ENCODE measurements at regions not wholly inside any gene's neighbourhood (a gene's known extent, or its start where the extent isn't known, plus 50 kb on each side); places are given as distances from the start of the nearest gene placed in this dataset.

- Histone ChIP-seq H3K9me2 (replicated peaks; ENCODE audit: insufficient read depth, low read length) (no peaks in the 10 kb centered on the region), H3K4me3 (ENCODE audit: low read length) (no peak overlapping the region), H3K27me3 (ENCODE audit: low read length) (no peaks in the 10 kb centered on the region), H4K20me1 (ENCODE audit: insufficient read depth, low read depth, low read length) (no peaks in the 10 kb centered on the region), H3K4me2 (ENCODE audit: low read depth, low read length, poor library complexity, severe bottlenecking) (no peak overlapping the region), H3K9me3 (ENCODE audit: low read length) (peaks cover 25% of the 10 kb centered on the region), H3K4me1 (ENCODE audit: low read length) (no peaks in the 10 kb centered on the region), H2AFZ (ENCODE audit: low read length) (no peak overlapping the region), H3K27ac (ENCODE audit: low read length) (no peak overlapping the region), H3K79me2 (ENCODE audit: low read length) (no peaks in the 10 kb centered on the region), H3K9ac (ENCODE audit: low read length) (no peak overlapping the region), H3K36me3 (ENCODE audit: insufficient read depth, low read length) (no peaks in the 10 kb centered on the region)
- DNase-seq: no peak
Measured at GRCh38 chr15:95401587-95401986, 928.9 kb upstream of the NR2F2 start.

- Histone ChIP-seq H3K4me1 (ENCODE audit: low read length) (no peaks in the 10 kb centered on the region), H3K4me2 (ENCODE audit: low read depth, low read length, poor library complexity, severe bottlenecking) (no peak overlapping the region), H3K9me3 (ENCODE audit: low read length) (peaks cover 33% of the 10 kb centered on the region)
Measured at GRCh38 chr15:95405447-95405846, 925.1 kb upstream of the NR2F2 start.

GRCh38 chr15:95407534-95407933, 923.0 kb upstream of the NR2F2 start:
- H3K27me3 ChIP-seq (ENCODE audit: low read length): no peaks in the 10 kb centered on the region
- no peaks in the 10 kb centered on the region for H4K20me1 ChIP-seq (ENCODE audit: insufficient read depth, low read depth, low read length)
- H3K27ac ChIP-seq (ENCODE audit: low read length): no peak overlapping the region
- H3K4me3 ChIP-seq (ENCODE audit: low read length): no peak overlapping the region
- H3K4me1 ChIP-seq (ENCODE audit: low read length): no peaks in the 10 kb centered on the region
- no peaks in the 10 kb centered on the region for H3K36me3 ChIP-seq (ENCODE audit: insufficient read depth, low read length)
- H2AFZ ChIP-seq (ENCODE audit: low read length): no peak overlapping the region
- DNase-seq: no peak
- no peak overlapping the region for H3K4me2 ChIP-seq (ENCODE audit: low read depth, low read length, poor library complexity, severe bottlenecking)
- no peak overlapping the region for H3K9ac ChIP-seq (ENCODE audit: low read length)
- no peaks in the 10 kb centered on the region for H3K79me2 ChIP-seq (ENCODE audit: low read length)
- peaks cover 28% of the 10 kb centered on the region for H3K9me3 ChIP-seq (ENCODE audit: low read length)
- H3K9me2 ChIP-seq (replicated peaks; ENCODE audit: insufficient read depth, low read length): no peaks in the 10 kb centered on the region

More at GRCh38 chr15:95405447-95405846, 925.1 kb upstream of the NR2F2 start:
- Histone ChIP-seq H3K27ac (ENCODE audit: low read length) (no peak overlapping the region), H3K9me2 (replicated peaks; ENCODE audit: insufficient read depth, low read length) (no peaks in the 10 kb centered on the region), H3K36me3 (ENCODE audit: insufficient read depth, low read length) (no peaks in the 10 kb centered on the region), H3K9ac (ENCODE audit: low read length) (no peak overlapping the region), H3K79me2 (ENCODE audit: low read length) (no peaks in the 10 kb centered on the region), H3K27me3 (ENCODE audit: low read length) (no peaks in the 10 kb centered on the region), H4K20me1 (ENCODE audit: insufficient read depth, low read depth, low read length) (no peaks in the 10 kb centered on the region), H3K4me3 (ENCODE audit: low read length) (no peak overlapping the region), H2AFZ (ENCODE audit: low read length) (no peak overlapping the region)
- DNase-seq: no peak

GRCh38 chr15:95409211-95409610, 921.3 kb upstream of the NR2F2 start:
- Histone ChIP-seq H3K9me3 (ENCODE audit: low read length) (peaks cover 31% of the 10 kb centered on the region), H3K9ac (ENCODE audit: low read length) (no peak overlapping the region), H4K20me1 (ENCODE audit: insufficient read depth, low read depth, low read length) (no peaks in the 10 kb centered on the region), H3K36me3 (ENCODE audit: insufficient read depth, low read length) (no peaks in the 10 kb centered on the region), H3K4me3 (ENCODE audit: low read length) (no peak overlapping the region), H3K4me1 (ENCODE audit: low read length) (no peaks in the 10 kb centered on the region), H3K27me3 (ENCODE audit: low read length) (no peaks in the 10 kb centered on the region), H3K27ac (ENCODE audit: low read length) (no peak overlapping the region), H3K79me2 (ENCODE audit: low read length) (no peaks in the 10 kb centered on the region), H3K4me2 (ENCODE audit: low read depth, low read length, poor library complexity, severe bottlenecking) (no peak overlapping the region), H2AFZ (ENCODE audit: low read length) (no peak overlapping the region), H3K9me2 (replicated peaks; ENCODE audit: insufficient read depth, low read length) (no peaks in the 10 kb centered on the region)
- DNase-seq: no peak

GRCh38 chr15:95409626-95410310, 920.7 kb upstream of the NR2F2 start:
- H3K36me3 ChIP-seq (ENCODE audit: insufficient read depth, low read length): no peaks in the 10 kb centered on the region
- no peak overlapping the region for H3K4me3 ChIP-seq (ENCODE audit: low read length)
- DNase-seq: no peak
- no peaks in the 10 kb centered on the region for H3K79me2 ChIP-seq (ENCODE audit: low read length)
- H3K9ac ChIP-seq (ENCODE audit: low read length): no peak overlapping the region
- no peak overlapping the region for H3K4me2 ChIP-seq (ENCODE audit: low read depth, low read length, poor library complexity, severe bottlenecking)
- H3K27me3 ChIP-seq (ENCODE audit: low read length): no peaks in the 10 kb centered on the region
- H2AFZ ChIP-seq (ENCODE audit: low read length): no peak overlapping the region
- no peak overlapping the region for H3K27ac ChIP-seq (ENCODE audit: low read length)
- H4K20me1 ChIP-seq (ENCODE audit: insufficient read depth, low read depth, low read length): no peaks in the 10 kb centered on the region
- no peaks in the 10 kb centered on the region for H3K4me1 ChIP-seq (ENCODE audit: low read length)
- no peaks in the 10 kb centered on the region for H3K9me2 ChIP-seq (replicated peaks; ENCODE audit: insufficient read depth, low read length)
- peaks cover 34% of the 10 kb centered on the region for H3K9me3 ChIP-seq (ENCODE audit: low read length)

- peaks cover 44% of the 10 kb centered on the region for H3K9me3 ChIP-seq (ENCODE audit: low read length)
- no peak for DNase-seq
- H3K9me2 ChIP-seq (replicated peaks; ENCODE audit: insufficient read depth, low read length): no peaks in the 10 kb centered on the region
- H3K4me1 ChIP-seq (ENCODE audit: low read length): no peaks in the 10 kb centered on the region
- no peak overlapping the region for H3K4me2 ChIP-seq (ENCODE audit: low read depth, low read length, poor library complexity, severe bottlenecking)
- H3K4me3 ChIP-seq (ENCODE audit: low read length): no peak overlapping the region
- H3K9ac ChIP-seq (ENCODE audit: low read length): no peak overlapping the region
- H3K36me3 ChIP-seq (ENCODE audit: insufficient read depth, low read length): no peaks in the 10 kb centered on the region
- H2AFZ ChIP-seq (ENCODE audit: low read length): no peak overlapping the region
- no peak overlapping the region for H3K27ac ChIP-seq (ENCODE audit: low read length)
- no peaks in the 10 kb centered on the region for H4K20me1 ChIP-seq (ENCODE audit: insufficient read depth, low read depth, low read length)
- no peaks in the 10 kb centered on the region for H3K27me3 ChIP-seq (ENCODE audit: low read length)
- no peaks in the 10 kb centered on the region for H3K79me2 ChIP-seq (ENCODE audit: low read length)
Measured at GRCh38 chr15:95410757-95411156, 919.7 kb upstream of the NR2F2 start.

GRCh38 chr15:95416576-95416975, 913.9 kb upstream of the NR2F2 start:
- no peak overlapping the region for H2AFZ ChIP-seq (ENCODE audit: low read length)
- no peaks in the 10 kb centered on the region for H3K36me3 ChIP-seq (ENCODE audit: insufficient read depth, low read length)
- no peaks in the 10 kb centered on the region for H4K20me1 ChIP-seq (ENCODE audit: insufficient read depth, low read depth, low read length)
- no peak for DNase-seq
- no peaks in the 10 kb centered on the region for H3K27me3 ChIP-seq (ENCODE audit: low read length)
- H3K4me1 ChIP-seq (ENCODE audit: low read length): no peaks in the 10 kb centered on the region
- H3K9ac ChIP-seq (ENCODE audit: low read length): no peak overlapping the region
- no peaks in the 10 kb centered on the region for H3K9me2 ChIP-seq (replicated peaks; ENCODE audit: insufficient read depth, low read length)
- H3K4me3 ChIP-seq (ENCODE audit: low read length): no peak overlapping the region
- H3K79me2 ChIP-seq (ENCODE audit: low read length): no peaks in the 10 kb centered on the region
- H3K4me2 ChIP-seq (ENCODE audit: low read depth, low read length, poor library complexity, severe bottlenecking): no peak overlapping the region
- peaks cover 32% of the 10 kb centered on the region for H3K9me3 ChIP-seq (ENCODE audit: low read length)
- no peak overlapping the region for H3K27ac ChIP-seq (ENCODE audit: low read length)

GRCh38 chr15:95417761-95418160, 912.7 kb upstream of the NR2F2 start:
- no peaks in the 10 kb centered on the region for H3K4me1 ChIP-seq (ENCODE audit: low read length)
- H2AFZ ChIP-seq (ENCODE audit: low read length): no peak overlapping the region
- H3K79me2 ChIP-seq (ENCODE audit: low read length): no peaks in the 10 kb centered on the region
- H3K27me3 ChIP-seq (ENCODE audit: low read length): no peaks in the 10 kb centered on the region
- H3K9me2 ChIP-seq (replicated peaks; ENCODE audit: insufficient read depth, low read length): no peaks in the 10 kb centered on the region
- H3K27ac ChIP-seq (ENCODE audit: low read length): no peak overlapping the region
- no peak overlapping the region for H3K9ac ChIP-seq (ENCODE audit: low read length)
- peaks cover 32% of the 10 kb centered on the region for H3K9me3 ChIP-seq (ENCODE audit: low read length)
- no peaks in the 10 kb centered on the region for H4K20me1 ChIP-seq (ENCODE audit: insufficient read depth, low read depth, low read length)
- H3K4me2 ChIP-seq (ENCODE audit: low read depth, low read length, poor library complexity, severe bottlenecking): no peak overlapping the region
- no peak for DNase-seq
- no peaks in the 10 kb centered on the region for H3K36me3 ChIP-seq (ENCODE audit: insufficient read depth, low read length)
- H3K4me3 ChIP-seq (ENCODE audit: low read length): no peak overlapping the region

All from Karpas-422 (cell line).